ENCODE measurements at regions not wholly inside any gene's neighbourhood (a gene's known extent, or its start where the extent isn't known, plus 50 kb on each side); places are given as distances from the start of the nearest gene placed in this dataset.

DNA sequence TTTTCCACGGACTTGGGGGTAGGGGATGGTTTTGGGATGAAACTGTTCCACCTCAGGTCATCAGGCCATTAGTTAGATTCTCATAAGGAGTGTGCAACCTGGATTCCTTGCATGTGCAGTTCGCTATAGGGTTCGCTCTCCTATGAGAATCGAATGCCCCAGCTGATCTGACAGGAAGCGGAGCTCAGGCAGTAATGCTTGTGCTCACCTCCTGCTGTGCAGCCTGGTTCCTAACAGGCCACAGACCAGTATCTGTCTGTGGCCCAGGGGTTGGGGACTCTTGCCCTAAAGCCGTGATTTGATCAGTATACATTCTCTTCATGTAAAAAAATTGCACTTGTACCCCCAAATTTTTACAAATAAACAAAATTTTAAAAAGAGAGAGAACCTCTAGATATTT, 219.4 kb upstream of the CPNE8 start:
- DNase-seq = no peak

DNA sequence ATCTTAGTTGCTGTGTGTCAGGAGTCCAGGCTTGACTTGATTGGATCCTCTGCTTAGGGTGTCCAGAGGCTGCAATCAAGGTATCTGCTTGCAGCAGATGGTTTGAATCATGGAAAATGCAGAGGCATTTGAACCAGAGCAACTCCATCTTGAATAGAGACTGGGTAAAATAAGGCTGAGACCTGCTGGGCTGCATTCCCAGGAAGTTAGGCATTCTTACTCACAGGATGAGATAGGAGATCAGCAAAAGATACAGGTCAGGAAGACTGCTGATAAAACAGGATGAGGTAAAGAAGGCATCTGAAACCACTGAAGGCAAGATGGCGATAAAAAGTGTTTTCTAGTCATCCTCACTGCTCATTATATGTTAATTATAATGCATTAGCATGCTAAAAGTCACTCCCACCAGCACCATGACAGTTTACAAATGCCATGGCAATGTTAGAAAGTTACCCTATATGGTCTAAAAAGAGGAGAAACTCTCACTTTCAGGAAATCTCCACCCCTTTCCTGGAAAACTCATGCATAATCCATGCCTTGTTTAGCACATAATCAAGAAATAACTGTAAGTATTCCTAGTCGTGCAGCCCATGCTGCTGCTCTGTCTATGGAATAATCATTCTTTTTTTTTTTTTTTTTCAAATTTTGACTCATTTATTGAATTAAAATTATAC, 218.3 kb upstream of the CPNE8 start:
- DNase-seq = no peak

DNA sequence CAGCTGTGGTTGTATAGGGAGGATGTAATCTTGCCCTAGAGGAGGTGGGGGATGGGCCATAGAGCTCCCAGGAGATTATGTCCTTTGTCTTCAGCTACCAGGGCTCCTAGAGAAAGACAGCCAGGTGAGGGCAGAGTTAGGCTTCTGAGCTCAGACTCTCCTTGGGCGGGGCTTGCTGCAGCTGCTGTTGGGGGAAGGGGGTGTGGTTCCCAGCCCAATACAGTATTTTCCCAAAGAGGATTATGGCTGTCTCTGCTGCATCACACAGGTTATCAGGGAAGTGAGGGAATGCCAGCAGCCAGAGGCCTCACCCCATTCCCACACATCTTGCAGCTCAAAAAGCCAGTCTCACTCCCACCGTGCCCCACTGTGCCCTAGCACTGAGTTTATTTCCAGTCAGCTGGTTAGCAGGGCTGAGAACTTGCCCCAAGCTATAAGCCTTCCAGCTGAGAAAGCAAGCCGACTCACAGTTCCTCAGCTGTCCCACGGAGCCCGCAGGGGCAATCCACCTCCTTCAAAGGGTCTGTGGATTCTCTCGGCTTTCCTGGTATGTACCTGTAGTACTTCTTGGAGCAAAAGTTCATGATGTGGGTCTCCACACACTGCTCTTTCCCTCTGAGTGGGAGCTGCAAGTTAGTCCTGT, 217.3 kb upstream of the CPNE8 start:
- no peak for DNase-seq

DNA sequence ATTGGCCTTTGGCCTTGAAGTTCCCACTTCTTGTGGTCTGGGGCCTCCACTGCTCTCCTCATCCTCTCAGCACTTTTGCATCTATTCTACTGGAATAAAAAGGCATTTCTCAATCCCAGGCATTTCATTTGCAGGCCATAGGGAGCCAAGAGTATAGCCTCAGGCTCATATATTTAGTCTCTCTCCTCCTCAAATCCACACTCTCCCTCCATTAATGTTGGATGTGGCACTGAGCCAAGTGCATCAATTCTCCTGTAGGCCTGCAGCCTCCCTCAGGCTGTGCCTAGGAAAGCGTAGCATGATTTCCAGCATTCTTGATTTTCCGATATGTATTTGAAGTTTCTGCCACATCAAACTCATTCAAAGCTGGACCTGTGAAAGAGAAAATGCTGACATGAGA, 211.5 kb upstream of the CPNE8 start:
- DNase-seq = no peak

DNA sequence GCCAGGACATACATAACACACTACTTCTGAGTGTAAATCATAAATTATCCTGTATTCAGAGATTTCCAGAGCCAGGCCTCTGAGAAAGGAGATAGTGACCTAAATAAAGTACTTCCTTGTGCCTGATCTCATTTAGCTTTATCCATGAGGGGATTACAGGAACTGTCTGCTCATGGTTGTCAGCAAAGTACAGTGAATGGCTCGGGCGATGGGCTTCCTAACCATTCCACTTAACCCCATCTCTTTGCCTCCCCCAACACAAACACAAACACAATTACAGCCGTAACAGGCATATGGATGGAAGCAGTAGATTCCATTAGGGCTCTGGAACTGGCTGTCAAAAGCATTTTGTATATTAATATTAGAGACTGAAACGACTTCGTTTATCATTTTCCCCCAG, 206.7 kb upstream of the CPNE8 start:
- no peak for DNase-seq

DNA sequence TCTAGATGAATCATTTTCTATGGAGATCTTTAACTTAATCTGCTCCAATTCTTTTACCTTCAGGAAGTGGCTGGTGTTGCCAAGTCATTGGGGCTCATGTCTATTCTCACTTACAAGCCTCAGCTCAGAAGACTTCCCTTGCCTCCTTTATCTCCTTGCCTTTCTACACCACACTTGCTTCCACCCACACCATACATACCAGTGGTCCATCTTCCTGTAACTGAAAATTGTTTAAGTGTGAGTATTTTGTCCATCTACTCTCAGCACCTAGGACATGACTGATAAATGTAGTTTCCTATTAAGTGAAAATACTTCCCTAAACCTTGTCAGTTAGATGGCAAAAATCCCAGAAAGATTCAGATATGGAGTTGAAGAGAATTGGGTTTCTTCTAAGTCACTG, 199.7 kb upstream of the CPNE8 start:
- DNase-seq = no peak

DNA sequence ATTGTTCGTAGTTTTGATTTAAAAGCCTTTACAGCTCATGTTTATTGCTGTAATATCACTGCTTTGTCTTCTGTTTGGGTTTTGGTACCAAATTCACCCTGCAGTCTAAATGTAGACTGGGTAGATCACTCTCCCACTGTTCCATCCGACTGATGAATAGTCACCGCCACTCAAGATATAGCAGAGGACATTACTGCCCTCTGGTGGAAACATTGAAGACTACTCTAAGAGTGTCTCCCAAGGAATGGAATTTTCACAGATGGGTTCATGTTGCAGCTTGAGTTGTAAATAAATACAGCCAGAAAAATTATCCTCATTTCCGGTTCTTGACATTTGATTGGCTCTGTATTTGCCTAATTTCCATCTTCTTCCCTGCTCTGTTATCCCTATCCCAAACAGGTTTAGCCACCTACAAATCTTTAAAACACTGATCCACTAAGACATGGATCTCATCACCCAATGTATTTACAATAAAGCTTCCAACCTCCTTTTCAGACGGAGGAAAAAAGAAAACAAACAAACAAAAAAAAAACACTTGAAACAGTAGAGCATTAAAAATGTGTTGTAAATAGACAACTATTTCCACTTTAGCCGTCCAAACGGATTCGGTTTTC, 198.3 kb upstream of the CPNE8 start:
- DNase-seq = peak in 1 of 2 donors; percentile 1

DNA sequence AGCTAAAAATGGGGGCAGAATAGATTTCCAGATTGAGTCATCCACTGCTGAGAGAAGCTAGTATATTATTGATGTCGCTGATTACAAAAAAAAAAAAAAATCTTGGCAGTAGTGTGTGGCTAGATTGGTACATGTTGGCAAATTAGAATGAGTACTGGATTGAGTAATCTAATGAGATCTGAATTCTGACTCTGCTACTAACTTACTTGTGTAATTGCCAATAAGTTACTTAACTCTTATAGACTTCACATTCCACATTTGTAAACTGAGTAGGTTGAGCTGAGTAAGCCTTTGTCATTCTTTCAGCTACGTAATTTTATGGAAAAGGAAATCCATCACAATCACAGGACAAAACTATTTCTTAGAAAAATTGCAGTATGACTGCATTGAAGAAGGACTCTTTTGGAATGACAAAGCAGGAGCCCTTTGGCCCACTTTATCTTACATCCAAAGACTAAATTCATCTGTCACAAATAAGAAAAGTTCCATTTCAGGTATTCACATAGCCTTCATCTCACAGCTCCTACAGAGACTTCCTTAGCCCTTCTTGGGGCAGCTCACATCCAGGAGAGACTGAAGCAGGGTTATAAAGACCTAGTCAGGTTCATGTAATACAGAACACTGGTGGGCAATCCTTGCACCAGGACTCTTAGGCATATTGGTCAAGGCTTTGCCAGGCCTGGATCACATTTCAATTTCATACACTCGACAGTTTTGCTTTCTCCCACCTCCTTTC, 197.3 kb upstream of the CPNE8 start:
- no peak for DNase-seq

DNA sequence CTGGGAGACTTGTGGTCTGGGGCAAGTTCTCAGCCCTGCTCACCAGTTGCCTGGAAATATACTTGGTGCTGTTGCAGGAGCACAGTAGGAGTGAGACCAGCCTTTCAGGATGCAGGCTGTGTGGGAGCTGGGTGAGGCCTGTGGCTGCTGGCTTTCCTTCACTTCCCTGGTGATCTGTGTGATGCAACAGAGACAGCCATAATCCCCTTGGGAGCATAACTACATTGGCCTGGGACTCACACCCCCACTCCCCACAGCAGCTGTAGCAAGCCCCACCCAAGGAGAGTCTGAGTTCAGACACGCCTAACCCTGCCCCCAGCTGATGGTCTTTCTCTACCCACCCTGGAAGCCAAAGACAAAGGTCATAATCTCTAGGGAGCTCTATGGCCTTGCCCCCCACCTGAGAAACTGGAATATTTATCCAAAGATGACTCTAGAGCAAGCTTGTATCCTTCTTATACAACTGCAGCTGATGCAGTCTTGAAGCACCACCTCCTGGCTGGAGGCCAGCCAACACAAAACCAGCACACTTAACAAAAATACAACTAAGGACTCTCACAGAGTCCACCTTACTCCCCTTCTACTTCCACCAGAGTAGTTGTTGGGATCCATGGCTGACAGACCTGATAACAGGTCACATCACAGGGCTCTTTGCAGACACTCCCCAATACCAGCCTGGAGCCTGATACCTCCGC, 190.4 kb upstream of the CPNE8 start:
- DNase-seq = no peak

DNA sequence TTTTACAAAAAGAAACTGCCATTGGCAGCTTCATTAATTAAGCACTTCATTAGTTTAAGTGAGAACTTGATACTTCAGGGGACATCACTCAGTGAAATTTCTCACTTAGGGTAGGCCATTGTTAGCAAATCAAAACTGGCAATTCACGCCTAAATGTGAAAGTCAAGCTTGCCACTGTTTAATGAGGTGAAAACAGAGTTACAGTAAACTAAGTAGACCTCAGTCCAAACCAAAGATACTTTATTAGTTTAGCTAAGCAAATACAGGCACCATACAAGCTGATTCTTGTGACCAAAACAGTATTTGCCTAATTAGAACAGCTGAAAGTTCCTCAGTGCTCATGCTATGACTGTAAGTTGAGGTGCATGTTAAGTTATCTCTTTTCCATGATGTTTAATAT, 176.5 kb upstream of the CPNE8 start:
- DNase-seq = no peak

DNA sequence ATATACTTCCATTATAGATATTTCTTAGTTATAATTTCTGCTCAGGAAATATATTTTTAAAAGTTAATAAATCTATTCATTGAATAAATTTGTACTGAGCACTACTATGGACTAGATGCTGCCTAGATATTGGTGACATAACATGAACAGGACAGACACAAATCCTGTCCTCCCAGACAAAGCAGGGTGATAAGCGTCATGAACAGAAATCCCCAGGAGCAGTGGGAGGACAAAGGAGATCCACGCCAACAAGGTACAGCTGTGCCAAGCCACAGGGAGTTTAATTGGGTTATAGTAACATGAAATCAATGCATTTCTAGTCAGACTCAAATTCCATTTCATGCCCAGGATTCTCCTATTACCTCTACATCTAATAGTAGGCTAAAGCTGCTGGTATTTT, 171.8 kb upstream of the CPNE8 start:
- no peak for DNase-seq

DNA sequence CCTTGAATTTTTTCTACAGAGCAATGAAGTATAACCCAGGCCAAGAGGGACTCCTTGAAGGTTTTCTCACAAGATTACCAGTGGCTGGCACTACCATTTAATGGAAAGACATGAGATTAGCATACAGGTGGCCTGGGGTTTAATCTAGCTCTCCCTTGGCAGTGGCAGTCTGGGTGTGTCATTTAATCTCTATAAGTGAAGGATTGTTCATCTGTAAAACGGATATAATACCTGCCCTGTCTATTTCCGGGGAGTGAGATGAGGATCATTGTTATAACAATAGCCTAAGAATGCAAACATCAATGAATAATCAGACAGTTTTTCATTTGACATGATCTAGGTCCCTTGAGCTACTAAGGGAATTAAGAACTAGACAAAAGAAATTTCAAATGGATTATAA, 168.7 kb upstream of the CPNE8 start:
- DNase-seq = no peak

DNA sequence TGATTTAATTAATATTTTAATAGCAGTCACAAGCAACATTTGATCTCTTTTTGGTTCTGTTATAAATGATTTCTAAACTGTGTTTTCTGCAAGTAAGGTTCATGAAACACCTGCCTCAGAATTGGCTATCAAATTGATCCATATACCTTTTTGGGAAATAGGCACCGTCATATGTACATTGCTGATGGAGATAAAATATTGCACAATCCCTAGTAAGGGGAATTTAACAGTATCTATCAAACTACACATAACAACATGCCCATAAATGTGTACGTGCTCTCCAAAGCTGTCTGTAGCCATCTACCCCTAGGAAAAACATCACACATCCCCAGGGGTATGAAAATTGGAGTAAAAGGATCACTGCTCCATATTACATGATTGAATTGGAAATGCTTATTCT, 167.3 kb upstream of the CPNE8 start:
- no peak for DNase-seq

DNA sequence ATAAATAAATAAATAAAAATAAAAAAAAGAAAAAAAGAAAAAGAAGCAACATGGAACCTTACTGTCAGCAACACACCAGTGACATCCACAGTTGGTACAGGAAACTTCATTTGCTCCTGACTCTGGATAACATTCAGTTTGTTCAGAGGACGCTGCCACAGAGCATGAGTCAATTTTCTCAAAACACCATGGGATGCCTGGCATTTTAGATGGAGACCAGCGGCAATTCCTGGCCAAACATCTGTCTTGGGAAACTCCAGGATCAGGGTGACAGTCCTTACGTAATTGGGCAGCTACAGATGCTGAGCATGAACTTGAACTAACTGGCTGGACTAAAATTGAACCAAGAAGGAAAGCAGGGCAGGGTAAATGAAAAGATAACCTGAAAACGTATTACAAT, 166.2 kb upstream of the CPNE8 start:
- no peak for DNase-seq

DNA sequence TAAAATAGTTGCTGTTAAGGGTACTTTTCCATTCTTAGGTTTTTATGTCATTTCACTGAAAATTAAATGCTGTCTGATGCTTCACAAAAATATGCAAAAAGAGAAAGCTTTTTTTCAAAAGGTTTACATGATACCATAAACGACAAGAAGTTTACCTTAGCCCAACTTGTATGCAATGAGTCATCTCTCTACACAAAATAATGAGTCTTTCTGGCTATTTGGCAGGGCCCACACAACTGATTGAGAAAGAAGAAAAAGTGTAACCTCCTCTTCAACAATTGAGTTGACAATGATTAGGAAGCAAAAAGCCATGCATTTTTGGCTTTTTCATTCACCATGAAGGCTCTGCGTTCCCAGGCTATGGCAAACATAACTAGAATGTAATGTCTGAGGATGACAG, 165.4 kb upstream of the CPNE8 start:
- DNase-seq = no peak

DNA sequence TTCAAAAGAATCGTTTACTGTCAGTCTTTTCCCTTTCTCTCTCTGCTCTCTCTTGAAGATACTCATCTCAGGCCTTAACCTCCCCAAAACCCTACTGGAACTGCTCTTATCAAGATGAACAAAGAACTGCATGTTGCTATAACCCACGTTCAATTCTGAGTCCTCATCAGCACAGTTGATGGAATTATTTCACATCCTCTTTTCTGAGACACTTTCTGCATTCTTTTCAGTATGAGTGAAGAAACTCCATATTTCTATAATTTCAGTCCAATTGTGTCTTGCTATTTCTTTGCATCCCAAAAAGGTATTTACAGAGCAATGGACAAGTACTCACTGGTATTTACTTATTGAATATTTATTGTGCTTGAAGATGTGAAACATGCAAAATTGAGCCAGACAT, 160.1 kb upstream of the CPNE8 start:
- DNase-seq = no peak

DNA sequence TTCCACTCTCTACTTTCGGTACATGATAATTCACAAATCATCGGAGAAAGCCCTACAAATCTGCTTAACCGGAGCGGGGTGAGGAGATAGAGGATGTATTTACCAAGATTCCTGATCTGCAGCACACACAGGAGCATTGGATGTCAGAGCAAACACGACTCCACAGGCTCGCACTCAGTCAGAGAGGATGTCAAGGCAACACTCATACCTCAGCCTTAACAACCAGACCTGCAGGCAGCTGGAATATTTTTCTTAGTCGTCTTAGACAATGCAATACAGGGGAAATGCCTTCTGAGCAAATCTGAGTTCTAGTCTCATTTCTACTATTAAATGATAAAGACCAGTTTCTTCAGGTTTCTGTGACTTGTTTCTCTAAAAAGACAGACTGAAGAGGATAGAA, 159.3 kb upstream of the CPNE8 start:
- DNase-seq = no peak

DNA sequence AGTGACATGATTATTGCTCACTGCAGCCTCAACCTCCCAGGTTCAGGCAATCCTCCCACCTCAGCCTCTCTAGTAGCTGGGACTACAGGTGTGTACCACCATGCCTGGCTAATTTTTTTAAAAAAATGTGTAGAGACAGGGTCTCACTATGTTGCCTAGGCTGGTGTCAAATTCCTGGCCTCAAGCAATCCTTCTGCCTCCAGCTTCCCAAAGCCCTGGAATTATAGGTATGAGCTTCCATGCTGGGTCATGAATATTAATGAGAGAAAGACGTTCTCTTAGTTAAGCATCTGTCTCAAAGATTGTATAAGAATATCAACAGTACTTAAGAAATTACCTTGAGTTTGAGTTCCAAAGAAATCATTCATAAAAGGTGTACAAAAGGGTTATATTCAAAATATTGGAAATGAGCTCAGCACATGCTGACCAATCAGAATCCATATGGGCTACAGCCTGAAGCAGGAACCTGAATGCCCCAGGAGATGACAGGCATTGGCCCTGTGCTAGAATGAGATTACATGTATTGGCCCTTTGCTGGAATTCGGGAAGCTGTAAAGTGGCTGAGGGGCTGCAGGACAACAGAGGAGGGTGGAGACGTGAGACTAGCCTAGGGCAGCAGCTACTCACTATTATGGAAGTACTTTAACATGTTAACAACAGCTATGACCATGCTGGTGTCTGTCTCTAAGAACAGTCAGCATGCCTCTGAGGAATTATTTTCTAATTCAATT, 157.0 kb upstream of the CPNE8 start:
- DNase-seq = no peak

DNA sequence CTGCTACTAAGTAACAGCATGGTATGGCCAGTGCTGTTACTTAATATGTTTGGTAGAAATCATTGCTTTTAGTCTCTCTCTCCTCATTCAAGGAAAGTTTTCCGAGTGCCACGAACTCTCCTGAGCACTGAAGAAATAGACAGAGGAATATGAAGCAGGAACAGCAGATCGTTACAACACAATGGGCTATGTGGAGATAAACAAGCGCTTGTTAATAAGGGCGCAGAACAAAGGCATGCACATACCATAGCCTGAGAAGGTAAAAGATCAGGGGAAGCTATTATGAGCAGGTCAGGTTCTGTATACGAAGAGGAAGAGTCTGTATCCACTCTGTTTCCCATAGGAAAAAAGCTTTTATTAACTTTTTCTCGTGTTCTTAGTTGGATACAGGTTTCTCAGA, 156.2 kb upstream of the CPNE8 start:
- no peak for DNase-seq

DNA sequence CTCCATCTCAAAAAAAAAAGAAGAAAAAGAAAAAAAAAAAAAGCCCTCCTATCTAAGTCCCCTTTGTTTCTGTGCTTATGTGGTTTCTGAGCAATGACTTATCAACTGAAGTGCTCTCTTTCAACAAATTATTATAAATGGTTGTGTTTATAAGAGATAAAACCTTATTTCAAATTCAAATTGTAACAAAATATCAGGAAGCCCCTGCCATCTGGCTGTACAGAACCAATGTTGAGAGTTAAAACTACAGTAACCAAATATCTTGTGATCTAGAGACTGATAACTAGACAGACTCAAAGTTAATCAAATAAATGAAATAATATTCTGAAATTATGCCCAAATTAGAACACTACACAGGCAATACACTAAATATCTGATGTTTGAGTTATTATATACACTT, 143.0 kb upstream of the CPNE8 start:
- no peak for DNase-seq

DNA sequence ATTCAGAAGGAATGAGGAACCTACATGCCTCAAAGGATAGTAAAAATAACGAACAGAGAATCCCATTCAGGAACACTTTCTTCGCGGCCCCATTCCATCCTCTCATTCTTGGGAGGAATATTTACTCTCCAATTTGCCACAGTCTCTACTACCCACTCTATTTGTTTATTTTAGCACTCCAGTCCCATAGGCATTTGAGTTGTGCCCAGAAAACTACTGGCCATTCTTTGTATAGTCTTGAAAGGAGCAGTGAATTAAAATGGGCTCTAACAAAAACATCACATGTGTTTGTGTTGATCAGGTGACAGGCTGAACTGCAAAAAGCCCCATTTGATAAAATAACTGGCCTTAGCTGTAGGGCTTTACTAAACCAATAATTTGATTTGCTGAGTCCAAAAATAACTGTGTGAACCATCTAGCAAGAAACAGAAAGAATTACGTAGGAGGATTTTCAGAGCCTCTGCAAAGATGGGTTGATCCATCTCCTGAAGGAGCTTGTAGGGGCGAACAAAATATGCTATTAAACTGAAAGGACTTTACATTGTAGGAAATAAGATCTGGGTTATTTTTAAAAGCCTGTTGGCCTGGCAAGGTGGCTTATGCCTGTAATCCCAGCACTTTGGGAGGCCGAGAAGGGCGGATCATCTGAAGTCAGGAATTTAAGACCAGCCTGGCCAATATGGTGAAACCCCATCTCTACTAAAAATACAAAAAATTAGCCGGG, 142.3 kb upstream of the CPNE8 start:
- no peak for DNase-seq

DNA sequence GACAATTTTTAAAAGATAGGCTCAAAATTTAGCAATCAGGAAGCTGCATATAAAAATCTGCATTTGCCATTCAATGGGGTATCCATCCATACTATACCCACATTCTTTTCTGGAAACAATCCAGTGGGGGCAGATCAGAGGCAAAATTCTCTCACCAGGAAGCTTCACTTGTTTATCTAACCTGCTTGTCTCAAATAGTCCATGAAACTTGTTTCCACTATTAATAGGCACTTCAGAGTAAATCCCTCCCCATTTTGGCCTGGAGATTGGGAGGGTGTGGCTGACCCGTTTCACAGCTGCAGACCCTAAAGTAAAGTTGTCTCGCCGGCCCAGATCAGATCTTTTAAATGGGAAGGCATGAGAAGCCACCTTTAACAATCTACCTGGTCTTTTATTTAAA, 139.4 kb upstream of the CPNE8 start:
- no peak for DNase-seq
